Heart left ventricle (tissue), 13 donors: ENCODE measurements at regions not wholly inside any gene's neighbourhood (a gene's known extent, or its start where the extent isn't known, plus 50 kb on each side); places are given as distances from the start of the nearest gene placed in this dataset.

Source experiments
- POLR2A ChIP-seq, 2 donors: fragments of 450-650 bp; IDR thresholded peaks; one replicate each; pipeline ENCODE4 v1.6.1; 2017; ENCODE audit warnings: antibody characterized with exemption in 2 of 2, mild to moderate bottlenecking in 2 of 2, moderate library complexity in 2 of 2
- TF ChIP-seq, protein P1 (sequence below), 12 donors: fragments of 200-600 bp; sonication (generic) in 4 of 12; IDR thresholded peaks; one replicate each; pipeline versions ENCODE4 v1.5.0 to v1.8.0; 2018 to 2022; ENCODE audit warnings: antibody characterized with exemption in 12 of 12, mild to moderate bottlenecking in 5 of 12
- donor health status: ischemic (EF 13 %, LVEDD 7.1; RV severe dilation, severe dysfunction).
- donor health status: DM: no; HTN: yes; CAD: no.
- donor health status: DM: no; HTN: no; CAD: no.
- donor health status: ischemic (EF 25% LVEDD 6.9; RV normal size, moderate dysfunction).
- donor health status: ischemic (EF 25% LVEDD 5.7; RV mildly dilated, moderate dysfunction).
- donor health status: ischemic (EF 35%, LVEDD 5.7; RV mildly dilated, moderate dysfunction).
- donor health status: nonischemic (EF 11% LVEDD 7.7; RV severe dilation, severe dysfunction).
- donor health status: DM: yes; HTN: yes; CAD: no.
- donor health status: PGD.
- donor health status: ischemic (EF 29% LVEDD 5.4; RV normal size, mild dysfunction).
- donor health status: nonischemic (EF 23%, LVEDD 6.1; RV moderate dilation, normal function).

- TF ChIP-seq, protein P1, sequence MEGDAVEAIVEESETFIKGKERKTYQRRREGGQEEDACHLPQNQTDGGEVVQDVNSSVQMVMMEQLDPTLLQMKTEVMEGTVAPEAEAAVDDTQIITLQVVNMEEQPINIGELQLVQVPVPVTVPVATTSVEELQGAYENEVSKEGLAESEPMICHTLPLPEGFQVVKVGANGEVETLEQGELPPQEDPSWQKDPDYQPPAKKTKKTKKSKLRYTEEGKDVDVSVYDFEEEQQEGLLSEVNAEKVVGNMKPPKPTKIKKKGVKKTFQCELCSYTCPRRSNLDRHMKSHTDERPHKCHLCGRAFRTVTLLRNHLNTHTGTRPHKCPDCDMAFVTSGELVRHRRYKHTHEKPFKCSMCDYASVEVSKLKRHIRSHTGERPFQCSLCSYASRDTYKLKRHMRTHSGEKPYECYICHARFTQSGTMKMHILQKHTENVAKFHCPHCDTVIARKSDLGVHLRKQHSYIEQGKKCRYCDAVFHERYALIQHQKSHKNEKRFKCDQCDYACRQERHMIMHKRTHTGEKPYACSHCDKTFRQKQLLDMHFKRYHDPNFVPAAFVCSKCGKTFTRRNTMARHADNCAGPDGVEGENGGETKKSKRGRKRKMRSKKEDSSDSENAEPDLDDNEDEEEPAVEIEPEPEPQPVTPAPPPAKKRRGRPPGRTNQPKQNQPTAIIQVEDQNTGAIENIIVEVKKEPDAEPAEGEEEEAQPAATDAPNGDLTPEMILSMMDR (IDR thresholded peaks at IDR 0.05) = no peak
- no peak for TF ChIP-seq POLR2A (IDR thresholded peaks at IDR 0.05)
Observed at GRCh38 chr2:58558881-58559280, 317.8 kb upstream of the FANCL start.
